GM23338 (cell line): ENCODE measurements at regions not wholly inside any gene's neighbourhood (a gene's known extent, or its start where the extent isn't known, plus 50 kb on each side); places are given as distances from the start of the nearest gene placed in this dataset.

Experiments used
- CTCF ChIP-seq, 2 experiments: fragments of 200-600 bp in 1 of 2; sonication (generic) in 1 of 2; conservative IDR thresholded peaks; 2 replicates each; pipeline versions ENCODE4 v1.5.1 to v1.6.1; 2016 to 2017; ENCODE audit warnings: antibody characterized with exemption in 2 of 2, low read depth in 2 of 2, mild to moderate bottlenecking in 2 of 2, moderate library complexity in 1 of 2
- EZH2 ChIP-seq: fragments of 200-600 bp; sonication (generic); IDR thresholded peaks from one replicate; pipeline ENCODE4 v1.8.0; 2017; ENCODE audit warnings: antibody characterized with exemption, mild to moderate bottlenecking, low read depth; ENCODE audit not compliant: unreplicated experiment
- EZH2phosphoT487 ChIP-seq: fragments of 200-600 bp; sonication (generic); IDR thresholded peaks from one replicate; pipeline ENCODE4 v1.8.1; 2018; ENCODE audit warnings: antibody characterized with exemption; ENCODE audit not compliant: unreplicated experiment
- POLR2AphosphoS5 ChIP-seq: IDR thresholded peaks from 2 replicates; pipeline ENCODE4 v1.6.1; 2016; ENCODE audit warnings: antibody characterized with exemption, low read depth
- REST ChIP-seq: IDR thresholded peaks from one replicate; pipeline ENCODE4 v1.6.1; 2018; ENCODE audit warnings: antibody characterized with exemption; ENCODE audit not compliant: unreplicated experiment
- ZNF462 ChIP-seq: fragments of 250-450 bp; sonication (Bioruptor Pico); IDR thresholded peaks from 2 replicates; pipeline ENCODE4 v1.5.0; 2020; ENCODE audit warnings: mild to moderate bottlenecking, moderate library complexity

- TF ChIP-seq CTCF (conservative IDR thresholded peaks at IDR 0.05; ENCODE audit: low read depth in 2 of 2) (no peak), POLR2AphosphoS5 (no peak), REST (no peak), EZH2phosphoT487 (no peak), ZNF462 (no peak), EZH2 (no peak)
Observed at GRCh38 chr5:124825983-124826337, 79.5 kb upstream of the ZNF608 start.
